SK-N-SH treated with all-trans-retinoic acid at 6 μM for 48 hours (cell line): ENCODE measurements at regions not wholly inside any gene's neighbourhood (a gene's known extent, or its start where the extent isn't known, plus 50 kb on each side); places are given as distances from the start of the nearest gene placed in this dataset.

Experiments used
- RARB ChIP-seq: fragments of 250-450 bp; sonication (Bioruptor Pico); IDR thresholded peaks from 2 replicates; pipeline ENCODE4 v1.8.0; 2021; ENCODE audit warnings: mild to moderate bottlenecking, moderate library complexity
- SNAI2 ChIP-seq: fragments of 250-450 bp; sonication (Bioruptor Pico); IDR thresholded peaks from 2 replicates; pipeline ENCODE4 v1.5.0; 2020; ENCODE audit warnings: mild to moderate bottlenecking, moderate library complexity
- ZFP3 ChIP-seq: fragments of 250-450 bp; sonication (Bioruptor Pico); IDR thresholded peaks from 2 replicates; pipeline ENCODE4 v1.5.0; 2020; ENCODE audit warnings: mild to moderate bottlenecking, moderate library complexity

- TF ChIP-seq ZFP3 (CRISPR knock-in tag) (no peak), RARB (CRISPR knock-in tag) (no peak), SNAI2 (CRISPR knock-in tag) (no peak)
These were observed 102.0 kb upstream of the HDAC9 start for GRCh38 chr7:18393465-18394118.
